Jurkat, Clone E6-1 (cell line): ENCODE measurements at regions not wholly inside any gene's neighbourhood (a gene's known extent, or its start where the extent isn't known, plus 50 kb on each side); places are given as distances from the start of the nearest gene placed in this dataset.

Source experiments
- DNase-seq: peaks from one replicate; pipeline ENCODE4 v3.0.0-alpha.2; 2011; ENCODE audit warnings: low read depth, low spot score
- H3K4me3 ChIP-seq: 2 replicates; pipeline ENCODE4 v1.5.1; 2011; ENCODE audit warnings: mild to moderate bottlenecking, low read length, control low read depth, moderate library complexity

DNA sequence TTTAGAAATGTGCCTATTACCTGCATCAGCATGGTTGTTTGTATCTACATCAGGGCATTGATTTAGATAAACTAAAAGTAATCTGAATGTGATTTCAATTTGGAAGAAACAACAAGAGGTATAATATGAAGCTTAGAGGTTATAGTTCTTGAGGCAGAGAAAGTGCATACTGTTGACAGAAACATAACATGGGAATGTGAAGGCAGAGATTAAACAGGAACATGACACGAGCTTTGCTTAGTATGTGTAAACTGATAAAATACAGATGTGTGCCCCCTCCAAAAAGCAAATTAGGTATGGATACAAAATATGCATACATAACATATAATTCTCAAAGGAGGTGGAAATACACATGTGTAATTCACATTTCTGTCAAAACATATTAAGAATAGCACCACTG, 1180.2 kb upstream of the ADGRL3 start:
- H3K4me3 ChIP-seq, result no peak overlapping the region
- no peak for DNase-seq

DNA sequence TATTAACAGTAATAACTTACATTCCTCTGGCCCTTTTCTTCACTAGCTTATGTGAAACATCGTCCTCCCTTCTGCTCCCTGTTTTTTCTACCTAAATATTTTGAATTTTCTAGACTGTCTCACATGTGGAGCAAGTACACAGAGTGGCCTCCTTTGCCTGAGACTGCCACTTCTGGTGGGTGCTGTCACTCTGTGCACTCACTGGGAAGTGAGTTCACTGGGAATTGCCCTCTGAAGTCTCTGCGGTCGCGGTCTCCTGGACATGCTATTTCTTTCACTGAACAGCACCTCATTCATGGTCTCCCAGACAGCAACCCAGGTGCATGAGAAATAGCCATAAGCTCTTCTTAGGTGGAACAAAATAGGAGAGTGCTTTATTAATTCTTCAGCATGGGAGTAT, 1179.7 kb upstream of the ADGRL3 start:
- no peak overlapping the region for H3K4me3 ChIP-seq
- DNase-seq, result no peak

DNA sequence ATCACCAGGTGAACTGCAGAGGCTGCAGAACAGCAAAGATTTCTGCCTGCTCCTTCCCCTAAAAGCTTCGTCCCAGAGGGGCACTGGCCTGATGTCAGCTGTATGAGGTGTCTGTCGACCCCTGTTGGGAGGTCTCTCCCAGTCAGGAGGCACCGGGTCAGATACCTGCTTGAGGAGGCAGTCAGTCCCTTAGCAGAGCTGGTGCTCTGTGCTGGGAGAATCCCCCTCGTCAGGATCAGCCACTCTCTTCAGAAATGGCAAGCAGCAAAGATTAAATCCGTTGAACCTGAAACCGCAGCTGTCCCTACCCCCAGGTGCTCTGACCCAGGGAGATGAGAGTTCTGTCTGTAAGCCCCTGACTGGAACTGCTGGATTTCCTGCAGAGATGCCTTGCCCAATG, 1166.3 kb upstream of the ADGRL3 start:
- no peak for DNase-seq

DNA sequence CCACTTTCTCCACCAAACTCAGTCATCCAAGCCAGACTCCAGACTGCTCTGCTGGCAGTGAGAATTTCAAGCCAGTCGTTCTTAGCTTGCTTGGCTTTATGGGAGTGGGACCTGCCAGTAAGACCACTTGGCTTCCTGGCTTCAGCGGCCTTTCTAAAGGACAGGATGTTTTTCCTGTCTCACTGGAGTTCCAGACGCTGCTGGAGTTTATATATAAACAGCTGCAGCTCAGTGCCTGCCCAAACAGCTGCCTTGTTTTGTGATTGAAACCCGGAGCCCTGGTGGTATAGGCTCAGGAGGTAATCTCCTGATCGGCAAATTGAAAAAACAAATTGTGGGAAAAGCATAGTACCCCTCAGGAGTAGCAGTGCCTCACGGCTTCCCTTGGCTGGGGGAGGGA, 1165.8 kb upstream of the ADGRL3 start:
- DNase-seq, result no peak
- no peak overlapping the region for H3K4me3 ChIP-seq

More for the DNA sequence above, 1166.3 kb upstream of the ADGRL3 start:
- no peak overlapping the region for H3K4me3 ChIP-seq

DNA sequence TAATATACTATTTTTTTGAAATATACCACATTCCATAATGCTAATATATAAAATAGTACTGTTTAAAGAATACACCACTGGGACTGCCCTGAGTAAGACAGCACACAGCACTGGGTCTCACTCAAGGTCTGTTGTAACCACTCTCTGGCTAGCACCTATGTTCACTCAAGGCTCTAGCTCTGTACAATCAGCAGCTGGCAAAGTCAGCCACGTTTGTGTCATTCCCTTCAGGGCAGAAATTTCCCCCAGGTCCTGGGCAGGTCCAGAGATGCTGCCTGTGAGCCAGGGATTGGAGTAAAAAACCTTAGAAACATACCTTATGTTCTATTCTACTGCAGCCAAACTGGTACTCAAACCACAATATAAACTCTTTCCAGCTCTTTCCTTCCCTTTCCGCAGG, 1160.2 kb upstream of the ADGRL3 start:
- H3K4me3 ChIP-seq, result no peak overlapping the region
- no peak for DNase-seq

DNA sequence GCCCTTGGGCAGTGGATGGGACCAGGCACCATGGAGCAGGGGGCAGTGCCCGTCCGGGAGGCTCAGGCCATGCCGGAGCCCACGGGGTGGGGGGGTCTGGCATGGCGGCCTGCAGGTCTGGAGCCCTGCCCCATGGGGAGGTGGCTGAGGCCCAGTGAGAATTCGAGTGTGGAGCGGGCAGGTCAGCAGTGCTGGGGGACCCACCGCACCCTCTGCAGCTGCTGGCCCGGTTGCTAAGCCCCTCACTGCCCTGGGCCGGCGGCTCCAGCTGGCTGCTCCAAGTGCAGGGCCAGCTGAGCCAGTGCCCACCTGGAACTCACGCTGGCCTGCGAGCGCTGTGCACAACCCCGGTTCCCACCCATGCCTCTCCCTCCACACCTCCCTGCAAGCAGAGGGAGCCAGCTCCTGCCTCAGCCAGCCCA, 1157.9 kb upstream of the ADGRL3 start:
- H3K4me3 ChIP-seq, result no peak overlapping the region
- DNase-seq, result no peak

DNA sequence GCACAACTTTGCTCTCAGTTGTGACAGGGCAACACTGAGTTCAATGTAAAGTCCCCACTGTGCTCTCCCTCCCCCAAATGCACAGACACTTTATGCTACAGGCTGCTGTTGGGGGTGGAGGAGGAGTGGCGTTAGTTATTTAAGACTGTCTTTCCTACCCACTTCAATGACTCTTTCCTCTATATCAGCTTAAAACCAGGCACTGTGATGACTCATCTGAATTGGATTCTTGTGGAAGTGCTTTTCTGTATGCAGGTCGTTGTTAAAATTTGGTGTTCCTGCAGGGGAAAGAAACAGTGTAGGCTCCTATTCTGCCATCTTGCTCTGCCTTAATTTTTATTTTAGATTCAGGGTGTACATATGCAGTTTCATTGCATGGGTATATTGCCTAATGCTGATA, 1157.2 kb upstream of the ADGRL3 start:
- H3K4me3 ChIP-seq, result no peak overlapping the region
- no peak for DNase-seq

DNA sequence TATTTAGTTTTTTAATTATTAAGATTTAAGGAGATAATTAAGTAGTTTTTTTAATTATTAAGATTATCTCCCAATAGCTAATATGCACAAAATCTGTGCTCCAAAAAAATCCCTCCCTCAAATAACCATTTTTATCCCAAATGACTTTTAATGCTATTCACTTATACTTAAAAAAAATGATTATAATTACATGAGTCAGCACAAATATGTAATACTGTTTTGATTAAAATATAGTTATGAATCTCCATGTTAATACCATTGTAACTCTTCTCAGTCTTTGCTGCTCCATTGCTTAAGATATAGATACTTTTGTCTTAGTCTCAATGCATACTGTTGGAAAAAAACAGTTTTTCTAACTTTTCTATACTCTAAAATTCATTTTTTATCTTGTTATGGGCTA, 1121.1 kb upstream of the ADGRL3 start:
- H3K4me3 ChIP-seq, result no peak overlapping the region
- DNase-seq, result no peak

DNA sequence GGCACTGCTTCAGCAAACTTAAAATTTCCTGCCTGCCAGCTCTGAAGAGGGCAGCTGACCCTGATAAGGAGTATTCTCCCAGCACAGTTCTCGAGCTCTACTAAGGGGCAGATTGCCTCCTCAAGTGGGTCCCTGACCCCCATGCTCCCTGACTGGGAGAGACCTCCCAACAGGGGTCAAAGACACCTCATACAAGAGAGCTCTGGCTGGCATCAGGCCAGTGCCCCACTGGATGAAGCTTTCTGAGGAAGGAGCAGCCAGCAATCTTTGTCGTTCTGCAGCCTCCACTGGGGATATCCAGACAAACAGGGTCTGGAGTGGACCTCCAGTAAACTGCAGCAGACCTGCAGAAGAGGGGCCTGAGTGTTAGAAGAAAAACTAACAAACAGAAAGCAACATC, 1118.3 kb upstream of the ADGRL3 start:
- no peak for DNase-seq

DNA sequence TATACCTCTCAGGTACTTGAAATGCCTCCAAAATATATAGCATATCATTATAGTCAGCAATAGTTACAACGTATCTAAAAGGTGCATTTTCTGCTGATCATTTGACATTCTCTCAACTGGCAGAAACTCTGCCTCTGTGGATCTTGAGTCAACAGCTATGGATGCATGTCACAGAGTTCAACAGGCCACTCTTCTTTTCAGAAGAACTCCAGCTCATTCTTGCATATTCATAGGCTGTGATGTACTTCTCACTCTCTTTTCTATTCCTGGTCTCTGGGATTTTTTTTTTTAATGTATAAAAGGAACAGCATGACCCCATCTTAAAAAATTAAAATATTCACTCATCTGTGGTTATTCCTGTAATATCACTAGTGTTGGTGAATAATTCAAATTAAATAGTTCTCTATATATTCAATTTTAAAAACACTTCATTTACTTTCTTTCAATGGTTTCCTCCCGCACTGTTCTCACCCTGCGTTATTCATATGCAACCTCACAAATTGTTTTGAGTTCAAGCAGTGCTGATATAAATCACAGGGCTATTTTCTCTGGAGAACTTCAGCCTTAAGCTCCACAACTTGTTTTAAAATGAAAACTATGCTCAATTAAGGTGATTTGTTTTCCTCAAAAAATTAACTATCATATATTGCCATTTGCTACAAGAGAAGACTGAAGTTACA, 1111.2 kb upstream of the ADGRL3 start:
- DNase-seq, result no peak
- no peak overlapping the region for H3K4me3 ChIP-seq

More for the DNA sequence above, 1118.3 kb upstream of the ADGRL3 start:
- H3K4me3 ChIP-seq, result no peak overlapping the region

DNA sequence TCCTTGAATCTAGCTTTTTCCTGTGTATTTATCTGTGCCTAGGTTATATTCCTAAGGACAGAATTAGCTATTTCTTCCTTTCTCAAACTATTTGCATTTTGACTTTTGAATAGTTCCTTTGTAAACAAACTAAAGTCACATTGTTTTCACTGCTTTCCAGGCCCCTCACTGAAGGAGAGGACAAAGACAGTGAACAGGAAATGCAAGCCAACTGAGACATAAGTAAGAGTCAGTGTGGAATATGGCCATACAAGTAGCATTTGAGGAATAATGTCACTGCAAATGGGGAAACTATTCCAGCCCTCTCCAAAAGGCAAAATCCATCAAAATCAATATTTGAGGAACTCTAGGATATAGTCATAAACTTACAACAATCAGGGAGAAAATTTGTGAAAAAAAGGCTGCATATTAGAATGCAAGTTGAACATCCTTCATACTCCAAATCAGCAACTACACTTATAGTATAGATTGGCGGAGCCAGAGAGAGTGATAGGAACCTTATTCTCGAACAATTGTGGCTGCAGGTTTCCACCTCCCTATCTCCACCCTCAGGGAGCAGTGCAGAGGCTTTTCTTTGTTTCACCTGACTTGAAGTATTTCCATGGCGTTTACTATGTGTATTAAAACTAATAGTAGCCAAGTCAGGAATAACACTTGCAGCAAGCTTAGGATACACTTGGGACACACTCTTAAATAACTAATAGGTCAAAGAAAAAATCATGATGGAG, 1110.4 kb upstream of the ADGRL3 start:
- DNase-seq, result no peak
- H3K4me3 ChIP-seq, result no peak overlapping the region

DNA sequence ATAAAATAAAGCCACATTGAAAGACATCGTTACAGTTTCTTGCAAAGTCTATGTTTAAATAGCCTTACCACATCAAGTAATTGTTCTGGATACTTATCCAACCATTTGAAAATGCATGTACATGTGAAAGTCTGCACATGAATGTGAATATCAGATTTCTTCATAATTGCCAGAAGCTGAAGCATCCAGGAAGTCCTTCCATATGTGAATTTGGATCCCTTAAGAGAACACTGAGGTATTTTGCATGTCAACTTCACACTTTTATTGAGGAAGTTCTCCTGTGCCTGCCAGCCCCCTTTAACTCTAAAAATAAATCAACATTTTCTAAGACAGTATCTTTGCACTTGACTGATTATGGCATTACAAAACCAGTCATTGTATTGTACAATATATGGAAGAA, 1103.5 kb upstream of the ADGRL3 start:
- no peak for DNase-seq
- H3K4me3 ChIP-seq, result no peak overlapping the region

DNA sequence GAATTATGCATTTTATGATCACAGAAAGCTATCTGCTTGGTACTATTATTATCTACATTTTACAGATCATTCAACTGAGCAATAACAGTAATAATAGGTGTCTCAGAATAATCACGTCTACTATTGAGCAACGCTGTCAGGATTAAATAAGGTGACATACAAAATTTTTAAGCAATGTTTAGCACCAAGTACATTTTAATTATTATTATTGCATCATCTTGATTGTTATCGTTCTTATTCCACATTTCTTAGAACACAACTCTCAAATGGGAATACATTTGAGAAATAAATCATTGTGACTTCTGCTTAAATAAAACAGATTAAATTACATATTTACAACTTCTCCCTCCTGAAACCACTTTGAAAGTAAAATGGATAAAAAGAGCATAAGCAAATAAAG, 1083.5 kb upstream of the ADGRL3 start:
- no peak for DNase-seq
- no peak overlapping the region for H3K4me3 ChIP-seq

DNA sequence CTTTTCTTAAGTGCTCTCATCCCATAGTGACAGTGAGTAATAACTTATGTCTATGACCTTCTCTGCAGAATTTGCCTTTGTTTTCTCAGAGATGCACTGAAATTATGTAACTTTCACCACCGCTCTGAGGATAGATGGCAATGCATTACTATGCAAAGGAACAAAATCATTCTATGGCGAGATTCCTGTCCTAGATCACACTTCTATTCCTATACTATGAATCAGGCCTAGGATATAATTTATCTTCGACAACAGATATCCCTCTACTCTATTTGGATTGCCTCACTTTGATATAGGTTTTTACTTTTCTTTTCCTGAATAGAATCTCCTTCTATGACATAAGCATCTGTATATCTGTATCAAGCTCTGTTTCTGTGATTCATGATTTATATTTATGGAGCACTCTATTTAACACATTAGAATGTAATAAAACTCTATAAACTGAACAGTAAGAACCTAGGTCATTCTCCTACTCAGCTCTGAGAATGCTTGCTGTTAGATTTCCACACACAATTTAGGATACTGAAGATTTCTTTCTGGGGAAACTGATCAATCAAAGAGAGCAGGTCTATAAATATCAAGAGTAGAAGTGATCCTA, 1082.3 kb upstream of the ADGRL3 start:
- no peak overlapping the region for H3K4me3 ChIP-seq
- DNase-seq, result no peak

DNA sequence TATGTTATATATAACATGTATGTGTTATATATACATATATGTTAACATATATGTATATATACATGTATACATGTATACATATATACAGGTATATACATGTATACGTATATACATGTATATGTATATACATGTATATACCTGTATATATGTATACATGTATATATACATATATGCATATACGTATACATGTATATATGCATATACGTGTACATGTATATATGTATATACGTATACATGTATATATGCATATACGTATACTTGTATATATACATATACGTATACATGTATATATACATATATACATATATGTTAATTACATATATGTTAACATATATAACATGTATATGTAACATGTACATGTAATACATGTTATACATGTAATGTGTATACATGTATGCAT, 1077.3 kb upstream of the ADGRL3 start:
- DNase-seq, result no peak
- no peak overlapping the region for H3K4me3 ChIP-seq

DNA sequence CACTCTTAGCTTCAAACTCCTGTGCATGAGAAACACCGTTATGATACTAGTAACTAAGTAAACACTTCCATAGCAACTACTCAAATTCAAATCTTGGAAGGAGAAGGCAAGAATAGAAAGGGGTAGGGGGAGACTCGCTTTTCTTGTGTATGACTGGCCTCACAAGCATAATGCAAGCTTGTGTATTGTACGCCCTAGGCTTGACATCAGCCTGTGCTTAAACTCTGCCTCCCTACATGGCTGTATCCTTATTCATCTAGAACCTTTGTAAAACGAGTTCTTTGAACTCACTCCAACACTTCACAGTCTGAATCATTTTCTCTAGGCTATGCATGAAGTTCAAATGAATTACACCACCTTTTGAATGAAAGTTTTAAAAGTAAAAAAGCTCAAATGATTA, 1071.2 kb upstream of the ADGRL3 start:
- DNase-seq, result no peak
- no peak overlapping the region for H3K4me3 ChIP-seq

DNA sequence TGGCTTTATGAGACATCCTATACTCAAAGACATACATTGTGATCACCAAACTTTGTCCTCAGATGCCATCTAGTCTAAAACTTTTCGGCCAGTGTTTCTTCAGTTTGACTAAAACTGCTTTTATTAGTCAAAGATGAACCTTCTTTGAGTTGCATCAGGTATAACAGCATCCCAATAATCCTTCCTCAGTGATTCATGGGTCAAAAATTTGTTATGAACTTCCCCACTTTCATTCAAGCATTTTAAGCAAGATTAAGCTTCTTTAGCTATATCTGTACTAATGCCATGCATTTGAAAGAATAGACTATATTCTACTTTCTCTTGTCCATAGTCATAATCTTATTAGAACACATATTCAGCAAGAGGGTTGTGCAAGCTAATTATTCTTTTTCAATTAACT, 1070.4 kb upstream of the ADGRL3 start:
- DNase-seq, result no peak
- no peak overlapping the region for H3K4me3 ChIP-seq

DNA sequence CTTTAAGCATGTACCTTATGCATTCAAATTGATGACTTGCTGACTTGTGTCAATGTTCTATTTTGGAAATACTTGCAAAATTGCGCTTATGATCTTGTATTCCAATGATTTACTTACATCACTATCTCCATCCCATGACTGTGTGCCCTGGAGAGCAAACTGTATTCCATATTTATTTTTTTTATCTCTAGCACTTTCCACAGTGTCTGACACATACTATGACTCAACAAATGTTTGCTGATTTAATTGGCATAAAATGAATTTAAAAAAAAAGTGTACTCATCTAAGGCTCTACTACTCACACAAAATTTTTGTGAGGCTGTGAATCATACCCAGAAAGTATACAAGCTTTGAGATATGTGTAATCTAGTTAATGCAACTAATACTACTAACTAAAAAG, 1066.8 kb upstream of the ADGRL3 start:
- no peak for DNase-seq
- H3K4me3 ChIP-seq, result no peak overlapping the region

DNA sequence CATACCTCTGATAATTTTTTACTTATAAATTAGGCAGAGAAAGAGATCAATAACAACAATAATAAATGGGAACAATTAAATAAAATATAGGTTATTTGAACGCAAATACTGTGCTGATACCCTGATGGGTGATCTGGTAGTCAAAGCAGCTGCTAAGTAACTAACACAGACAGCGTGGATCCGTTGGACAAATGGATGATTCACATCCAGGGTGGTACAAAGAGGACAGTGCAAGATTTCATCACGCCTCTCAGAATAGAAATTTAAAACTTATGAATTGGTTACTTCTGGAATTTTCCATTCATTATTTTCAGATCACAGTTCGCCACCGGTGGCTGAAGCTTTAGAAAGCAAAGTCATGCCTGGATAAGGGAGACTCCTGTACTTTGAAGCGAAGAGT, 1066.0 kb upstream of the ADGRL3 start:
- no peak for DNase-seq
- no peak overlapping the region for H3K4me3 ChIP-seq

DNA sequence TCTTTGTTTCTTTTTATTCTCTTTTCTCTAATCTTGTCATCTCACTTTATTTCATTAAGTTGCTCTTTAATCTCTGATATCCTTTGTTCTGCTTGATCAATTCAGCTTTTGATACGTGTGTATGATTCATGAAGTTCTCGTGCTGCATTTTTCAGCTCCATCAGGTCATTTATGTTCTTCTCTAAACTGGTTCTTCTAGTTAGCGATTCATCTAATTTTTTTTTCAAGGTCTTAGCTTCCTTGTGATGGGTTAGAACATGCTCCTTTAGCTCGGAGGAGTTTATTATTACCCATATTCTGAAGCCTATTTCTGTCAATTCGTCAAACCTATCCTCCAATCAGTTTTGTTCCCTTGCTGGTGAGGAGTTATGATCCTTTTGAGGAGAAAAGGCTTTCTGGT, 1045.0 kb upstream of the ADGRL3 start:
- no peak overlapping the region for H3K4me3 ChIP-seq
- no peak for DNase-seq

DNA sequence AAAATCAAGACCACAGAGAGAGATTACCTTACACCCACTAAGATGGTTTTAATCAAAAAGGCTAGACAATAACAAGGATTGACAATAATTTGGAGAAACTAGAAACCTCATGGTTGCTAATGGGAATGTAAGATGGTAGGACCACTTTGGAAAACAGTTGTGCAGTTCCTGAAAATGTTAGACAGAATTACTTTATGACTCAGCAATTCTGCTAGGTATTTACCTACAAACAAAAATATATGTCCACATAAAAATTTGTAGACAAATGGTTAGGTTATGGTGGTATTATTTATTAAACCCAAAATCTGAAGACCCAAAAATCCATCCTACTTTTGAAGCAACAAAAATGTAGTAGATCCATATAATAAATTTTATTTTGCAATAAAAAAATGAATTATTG, 1027.0 kb upstream of the ADGRL3 start:
- H3K4me3 ChIP-seq, result no peak overlapping the region
- DNase-seq, result no peak
